ENCODE measurements at regions not wholly inside any gene's neighbourhood (a gene's known extent, or its start where the extent isn't known, plus 50 kb on each side); places are given as distances from the start of the nearest gene placed in this dataset.

DNA sequence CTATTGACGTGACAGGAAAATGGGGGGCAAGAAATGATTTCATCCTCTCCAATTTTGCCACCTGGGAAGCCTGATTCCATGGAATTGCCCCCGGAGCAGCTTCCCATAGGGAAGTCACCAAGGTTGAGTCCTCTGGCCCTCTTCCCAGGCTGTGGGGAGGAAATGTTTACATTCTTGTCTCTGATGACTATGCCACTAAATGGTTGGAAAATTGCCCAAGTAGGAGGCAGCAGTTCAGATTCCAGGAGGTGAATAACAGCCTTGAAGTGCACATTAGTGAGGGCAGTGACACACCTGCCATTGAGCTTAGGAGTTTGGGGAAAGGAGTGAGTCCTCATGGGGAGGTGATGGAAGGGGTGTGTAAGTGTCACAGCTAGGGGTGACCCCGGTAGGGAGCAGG lies 449.2 kb upstream of the DCC start (continued):
- TF ChIP-seq, protein P1, sequence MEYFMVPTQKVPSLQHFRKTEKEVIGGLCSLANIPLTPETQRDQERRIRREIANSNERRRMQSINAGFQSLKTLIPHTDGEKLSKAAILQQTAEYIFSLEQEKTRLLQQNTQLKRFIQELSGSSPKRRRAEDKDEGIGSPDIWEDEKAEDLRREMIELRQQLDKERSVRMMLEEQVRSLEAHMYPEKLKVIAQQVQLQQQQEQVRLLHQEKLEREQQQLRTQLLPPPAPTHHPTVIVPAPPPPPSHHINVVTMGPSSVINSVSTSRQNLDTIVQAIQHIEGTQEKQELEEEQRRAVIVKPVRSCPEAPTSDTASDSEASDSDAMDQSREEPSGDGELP (CRISPR knock-in tag; IDR thresholded peaks at IDR 0.05; ENCODE audit: borderline replicate concordance): no peak
- TF ChIP-seq ZNF384 (IDR thresholded peaks at IDR 0.05; ENCODE audit: low read depth, low read length): no peak

DNA sequence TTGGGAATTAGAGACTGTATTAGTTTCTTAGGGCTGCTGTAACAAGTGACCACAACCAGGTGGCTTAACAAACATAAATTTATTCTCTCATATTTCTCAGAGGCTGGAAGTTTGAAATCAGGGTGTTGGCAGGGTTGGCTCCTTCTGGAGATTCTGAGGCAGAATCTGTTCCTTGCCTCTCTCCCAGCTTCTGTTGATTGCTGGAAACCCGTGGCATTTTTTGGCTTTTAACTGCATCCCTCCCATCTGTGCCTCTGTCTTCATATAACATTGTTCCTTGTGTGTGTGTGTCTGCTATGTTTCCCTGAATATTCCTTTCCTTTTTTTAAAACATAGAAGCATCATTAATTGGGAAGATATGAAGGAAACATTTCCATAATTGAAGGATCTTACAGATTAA lies 448.1 kb upstream of the DCC start:
- intact Hi-C loops (cut with micrococcal nuclease): no loop called here
- no peak overlapping the region for H3K4me3 ChIP-seq
- no peaks in the 10 kb centered on the region for H3K79me2 ChIP-seq (ENCODE audit: control insufficient read depth, insufficient read depth, low read length)
- 0% methylated on average over 1 of the region's 1 CpG for WGBS (ENCODE audit: insufficient coverage, low coverage, missing lambda C conversion rate)
- H3K9me3 ChIP-seq (replicated peaks; ENCODE audit: control insufficient read depth, insufficient read depth, low read depth, low read length): no peaks in the 10 kb centered on the region
- no peaks in the 10 kb centered on the region for H4K20me1 ChIP-seq (replicated peaks; ENCODE audit: control insufficient read depth, insufficient read depth, low read length)
- no peaks in the 10 kb centered on the region for H3K4me1 ChIP-seq (replicated peaks in 1 of 2; ENCODE audit: control insufficient read depth in 2 of 2, insufficient read depth in 2 of 2, low read length in 2 of 2)
- H3K9ac ChIP-seq (ENCODE audit: insufficient read depth in 1 of 2, low read depth in 2 of 2, low read length in 2 of 2): no peak overlapping the region
- FAIRE-seq (no peak), ATAC-seq (no peak), DNase-seq (ENCODE audit: extremely low read depth in 1 of 4, low spot score in 3 of 4) (no peak)
- no peak for TF ChIP-seq NFRKB (IDR thresholded peaks at IDR 0.05; ENCODE audit: low read depth)
- ChIA-PET POLR2A (no interaction called here), CTCF (ENCODE audit: low intra/inter-chr PET ratio) (no interaction called here)
- no peaks in the 10 kb centered on the region for H3K27me3 ChIP-seq (ENCODE audit: control insufficient read depth in 2 of 2, insufficient read depth in 2 of 2, low read length in 2 of 2)
- BruUV-seq (replicated peaks): no TSS peak
- H3K9me1 ChIP-seq (ENCODE audit: control insufficient read depth, insufficient read depth, low read length): no peaks in the 10 kb centered on the region
- in situ Hi-C loops (cut with MboI): no loop called here
- no peak overlapping the region for H3K27ac ChIP-seq (ENCODE audit: extremely low read depth, low read depth, low read length)
- H2AFZ ChIP-seq (ENCODE audit: low read depth, low read length): no peak overlapping the region
- no peaks in the 10 kb centered on the region for H3K36me3 ChIP-seq (ENCODE audit: control insufficient read depth, insufficient read depth, low read length)
- H3K4me2 ChIP-seq (ENCODE audit: insufficient read depth, low read length): no peak overlapping the region

DNA sequence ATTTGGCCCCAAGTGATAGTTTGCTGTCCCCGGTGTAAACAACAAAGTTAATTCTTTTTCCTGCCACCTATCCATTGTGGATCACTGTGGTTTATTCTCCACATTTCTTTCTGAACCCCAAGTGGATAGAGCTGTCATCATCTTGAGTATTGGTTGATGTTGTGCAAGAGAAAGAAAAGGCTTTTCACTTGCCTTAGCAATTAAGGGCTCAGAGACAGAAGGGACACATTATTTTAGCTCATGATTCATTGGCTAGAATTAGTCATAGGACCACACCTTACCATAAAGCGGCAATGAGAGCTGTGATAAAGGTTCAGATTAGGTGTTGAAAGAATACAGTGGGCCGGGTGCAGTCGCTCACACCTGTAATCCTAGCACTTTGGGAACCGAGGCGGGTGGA lies 442.1 kb upstream of the DCC start:
- POLR2A ChIA-PET: no interaction called here
- no peak overlapping the region for H3K4me3 ChIP-seq
- DNase-seq (ENCODE audit: extremely low read depth in 1 of 4, low spot score in 3 of 4) (no peak), FAIRE-seq (no peak), ATAC-seq (no peak)
- H3K79me2 ChIP-seq (ENCODE audit: control insufficient read depth, insufficient read depth, low read length): no peaks in the 10 kb centered on the region
- H3K36me3 ChIP-seq (ENCODE audit: control insufficient read depth, insufficient read depth, low read length): no peaks in the 10 kb centered on the region
- intact Hi-C loops (cut with micrococcal nuclease) (no loop called here), in situ Hi-C loops (cut with MboI) (no loop called here)
- no peaks in the 10 kb centered on the region for H3K27me3 ChIP-seq (ENCODE audit: control insufficient read depth in 2 of 2, insufficient read depth in 2 of 2, low read length in 2 of 2)
- H3K4me2 ChIP-seq (ENCODE audit: insufficient read depth, low read length): no peak overlapping the region
- no peaks in the 10 kb centered on the region for H3K9me1 ChIP-seq (ENCODE audit: control insufficient read depth, insufficient read depth, low read length)
- CTCF ChIA-PET (ENCODE audit: low intra/inter-chr PET ratio): no interaction called here
- no peak overlapping the region for H3K9ac ChIP-seq (ENCODE audit: insufficient read depth in 1 of 2, low read depth in 2 of 2, low read length in 2 of 2)
- H3K27ac ChIP-seq (ENCODE audit: extremely low read depth, low read depth, low read length): no peak overlapping the region
- H3K4me1 ChIP-seq (replicated peaks in 1 of 2; ENCODE audit: control insufficient read depth in 2 of 2, insufficient read depth in 2 of 2, low read length in 2 of 2): no peaks in the 10 kb centered on the region
- no peaks in the 10 kb centered on the region for H3K9me3 ChIP-seq (replicated peaks; ENCODE audit: control insufficient read depth, insufficient read depth, low read depth, low read length)
- H4K20me1 ChIP-seq (replicated peaks; ENCODE audit: control insufficient read depth, insufficient read depth, low read length): no peaks in the 10 kb centered on the region
- no peak overlapping the region for H2AFZ ChIP-seq (ENCODE audit: low read depth, low read length)
- BruUV-seq (replicated peaks): no TSS peak
- 2% methylated on average over 6 of the region's 6 CpGs for WGBS (ENCODE audit: insufficient coverage, low coverage, missing lambda C conversion rate)
- TF ChIP-seq, protein P2, sequence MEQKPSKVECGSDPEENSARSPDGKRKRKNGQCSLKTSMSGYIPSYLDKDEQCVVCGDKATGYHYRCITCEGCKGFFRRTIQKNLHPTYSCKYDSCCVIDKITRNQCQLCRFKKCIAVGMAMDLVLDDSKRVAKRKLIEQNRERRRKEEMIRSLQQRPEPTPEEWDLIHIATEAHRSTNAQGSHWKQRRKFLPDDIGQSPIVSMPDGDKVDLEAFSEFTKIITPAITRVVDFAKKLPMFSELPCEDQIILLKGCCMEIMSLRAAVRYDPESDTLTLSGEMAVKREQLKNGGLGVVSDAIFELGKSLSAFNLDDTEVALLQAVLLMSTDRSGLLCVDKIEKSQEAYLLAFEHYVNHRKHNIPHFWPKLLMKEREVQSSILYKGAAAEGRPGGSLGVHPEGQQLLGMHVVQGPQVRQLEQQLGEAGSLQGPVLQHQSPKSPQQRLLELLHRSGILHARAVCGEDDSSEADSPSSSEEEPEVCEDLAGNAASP (IDR thresholded peaks at IDR 0.05): no peak
- no peak for TF ChIP-seq MXI1 (IDR thresholded peaks at IDR 0.05; ENCODE audit: low read depth, low read length)
- TF ChIP-seq TCF7L2 (IDR thresholded peaks at IDR 0.05; ENCODE audit: low read depth, low read length): no peak
- no peak for TF ChIP-seq EP300 (IDR thresholded peaks at IDR 0.05; ENCODE audit: low read length)
- TF ChIP-seq ZNF316 (IDR thresholded peaks at IDR 0.05): no peak
- no peak for TF ChIP-seq ZNF175 (CRISPR knock-in tag; IDR thresholded peaks at IDR 0.05; ENCODE audit: low read depth)
- TF ChIP-seq ZNF239 (CRISPR knock-in tag; IDR thresholded peaks at IDR 0.05): no peak
- no peak for TF ChIP-seq ZNF347 (CRISPR knock-in tag; IDR thresholded peaks at IDR 0.05; ENCODE audit: low read depth)
- TF ChIP-seq ZNF436 (CRISPR knock-in tag; IDR thresholded peaks at IDR 0.05): no peak
- TF ChIP-seq KLF1 (tag; IDR thresholded peaks at IDR 0.05): no peak
- no peak for TF ChIP-seq RFX5 (IDR thresholded peaks at IDR 0.05; ENCODE audit: low read depth, low read length)
- TF ChIP-seq CCAR2 (IDR thresholded peaks at IDR 0.05; ENCODE audit: low read depth, low read length): no peak
- no peak for TF ChIP-seq ZNF785 (CRISPR knock-in tag; IDR thresholded peaks at IDR 0.05)
- no peak for TF ChIP-seq ASH1L (IDR thresholded peaks at IDR 0.05; ENCODE audit: borderline replicate concordance, low read depth, partially characterized antibody)

Measured in K562 (cell line).